SK-N-SH treated with all-trans-retinoic acid at 6 μM for 48 hours (cell line): ENCODE measurements at regions not wholly inside any gene's neighbourhood (a gene's known extent, or its start where the extent isn't known, plus 50 kb on each side); places are given as distances from the start of the nearest gene placed in this dataset.
"Not testable (repeated sequence)": the region's sequence is repeated elsewhere in the genome, so short reads cannot be mapped to it uniquely, and the experiment has no call there.

Experiments
- ATAC-seq: fragments of 200-7000 bp; cut with Tn5 transposase; 3 replicates; pipeline ENCODE4 v1.9.1; 2020; ENCODE audit warnings: mild to moderate bottlenecking, moderate library complexity
- ARNTL ChIP-seq: fragments of 450-650 bp; formaldehyde crosslinking; IDR thresholded peaks from 2 replicates; pipeline ENCODE4 v1.5.0; 2020; ENCODE audit warnings: low read depth, mild to moderate bottlenecking, moderate library complexity, borderline replicate concordance
- BACH2 ChIP-seq: fragments of 250-450 bp; sonication (Bioruptor Pico); IDR thresholded peaks from 2 replicates; pipeline ENCODE4 v1.9.0; 2021; ENCODE audit warnings: mild to moderate bottlenecking, borderline replicate concordance
- CSDC2 ChIP-seq: fragments of 250-450 bp; sonication (Bioruptor Pico); IDR thresholded peaks from 2 replicates; pipeline ENCODE4 v1.5.0; 2020; ENCODE audit warnings: mild to moderate bottlenecking, moderate library complexity
- ESRRG ChIP-seq: fragments of 250-450 bp; sonication (Bioruptor Pico); IDR thresholded peaks from 2 replicates; pipeline ENCODE4 v1.6.1; 2021; ENCODE audit warnings: mild to moderate bottlenecking
- GLIS3 ChIP-seq: fragments of 250-450 bp; sonication (Bioruptor Pico); IDR thresholded peaks from 2 replicates; pipeline ENCODE4 v1.5.0; 2020; ENCODE audit warnings: mild to moderate bottlenecking, moderate library complexity
- ISL1 ChIP-seq: fragments of 250-450 bp; sonication (Bioruptor Pico); IDR thresholded peaks from 2 replicates; pipeline ENCODE4 v2.1.2; 2022; ENCODE audit warnings: mild to moderate bottlenecking, moderate library complexity
- OSR1 ChIP-seq: fragments of 250-450 bp; sonication (Bioruptor Pico); IDR thresholded peaks from 2 replicates; pipeline ENCODE4 v1.8.0; 2022; ENCODE audit warnings: moderate library complexity, mild to moderate bottlenecking, inconsistent platforms
- PPARA ChIP-seq: fragments of 250-450 bp; sonication (Bioruptor Pico); IDR thresholded peaks from 2 replicates; pipeline ENCODE4 v1.5.0; 2020; ENCODE audit warnings: mild to moderate bottlenecking, borderline replicate concordance
- RARB ChIP-seq: fragments of 250-450 bp; sonication (Bioruptor Pico); IDR thresholded peaks from 2 replicates; pipeline ENCODE4 v1.8.0; 2021; ENCODE audit warnings: mild to moderate bottlenecking, moderate library complexity
- SNAI2 ChIP-seq: fragments of 250-450 bp; sonication (Bioruptor Pico); IDR thresholded peaks from 2 replicates; pipeline ENCODE4 v1.5.0; 2020; ENCODE audit warnings: mild to moderate bottlenecking, moderate library complexity
- TCF4 ChIP-seq: fragments of 250-450 bp; sonication (Bioruptor Pico); IDR thresholded peaks from 2 replicates; pipeline ENCODE4 v1.8.0; 2021; ENCODE audit warnings: mild to moderate bottlenecking, moderate library complexity, borderline replicate concordance
- TOX ChIP-seq: fragments of 250-450 bp; sonication (Bioruptor Pico); IDR thresholded peaks from 2 replicates; pipeline ENCODE4 v1.8.0; 2021; ENCODE audit warnings: mild to moderate bottlenecking, moderate library complexity, borderline replicate concordance
- ZC3H10 ChIP-seq: fragments of 250-450 bp; sonication (Bioruptor Pico); IDR thresholded peaks from 2 replicates; pipeline ENCODE4 v1.5.1; 2021; ENCODE audit warnings: mild to moderate bottlenecking, moderate library complexity
- ZFP3 ChIP-seq: fragments of 250-450 bp; sonication (Bioruptor Pico); IDR thresholded peaks from 2 replicates; pipeline ENCODE4 v1.5.0; 2020; ENCODE audit warnings: mild to moderate bottlenecking, moderate library complexity
- ZFP30 ChIP-seq: fragments of 450-650 bp; formaldehyde crosslinking; IDR thresholded peaks from 2 replicates; pipeline ENCODE4 v1.5.0; 2022; ENCODE audit warnings: mild to moderate bottlenecking, moderate library complexity
- ZNF565 ChIP-seq: fragments of 450-650 bp; formaldehyde crosslinking; conservative IDR thresholded peaks from 2 replicates; pipeline ENCODE4 v1.5.0; 2020; ENCODE audit warnings: low read depth, mild to moderate bottlenecking, moderate library complexity
- ZNF70 ChIP-seq: fragments of 450-650 bp; formaldehyde crosslinking; IDR thresholded peaks from 2 replicates; pipeline ENCODE4 v1.5.0; 2020; ENCODE audit warnings: mild to moderate bottlenecking, moderate library complexity
- ZNF8 ChIP-seq: fragments of 450-650 bp; formaldehyde crosslinking; IDR thresholded peaks from 2 replicates; pipeline ENCODE4 v1.5.0; 2020; ENCODE audit warnings: mild to moderate bottlenecking, moderate library complexity
- TF ChIP-seq, protein P1 (sequence below): fragments of 250-450 bp; sonication (Bioruptor Pico); IDR thresholded peaks from 2 replicates; pipeline ENCODE4 v1.8.0; 2020; ENCODE audit warnings: mild to moderate bottlenecking, moderate library complexity, borderline replicate concordance
- TF ChIP-seq, protein P2 (sequence below): fragments of 250-450 bp; sonication (Bioruptor Pico); IDR thresholded peaks from 2 replicates; pipeline ENCODE4 v1.5.1; 2021; ENCODE audit warnings: mild to moderate bottlenecking, moderate library complexity
- TF ChIP-seq, protein P3 (sequence below): fragments of 250-450 bp; sonication (Bioruptor Pico); IDR thresholded peaks from 2 replicates; pipeline ENCODE4 v1.5.0; 2020; ENCODE audit warnings: mild to moderate bottlenecking, moderate library complexity
- TF ChIP-seq, protein P4 (sequence below): fragments of 250-450 bp; sonication (Bioruptor Pico); IDR thresholded peaks from 2 replicates; pipeline ENCODE4 v1.5.1; 2020; ENCODE audit warnings: low read depth, mild to moderate bottlenecking, moderate library complexity
- TF ChIP-seq, protein P5 (sequence below): fragments of 250-450 bp; sonication (Bioruptor Pico); IDR thresholded peaks from 2 replicates; pipeline ENCODE4 v1.8.0; 2021; ENCODE audit warnings: low read depth, mild to moderate bottlenecking, moderate library complexity, borderline replicate concordance

DNA sequence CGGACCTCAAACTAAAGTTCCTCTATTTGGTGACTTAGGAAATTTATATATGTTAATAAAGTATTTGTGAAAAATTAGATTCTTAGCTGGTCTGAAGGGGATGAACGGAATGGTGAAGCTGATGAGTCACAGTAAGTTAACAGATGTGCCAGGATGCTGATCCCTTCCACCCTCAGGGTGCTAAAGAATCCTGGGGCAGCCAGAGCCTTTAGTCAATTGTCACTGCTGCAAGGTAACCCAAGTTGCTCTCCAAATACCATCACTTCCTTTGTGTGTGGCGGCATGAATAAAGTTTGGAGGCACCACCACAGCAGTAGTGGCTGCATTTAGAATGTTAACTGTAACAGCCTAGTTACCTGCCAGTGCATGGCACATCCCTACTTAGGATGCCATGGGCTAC, 222.6 kb upstream of the PPP1R3A start:
- ATAC-seq, result no peak
- TF ChIP-seq TCF4, result no peak
- TF ChIP-seq OSR1 (CRISPR knock-in tag), result no peak
- TF ChIP-seq PPARA (CRISPR knock-in tag), result no peak
- no peak for TF ChIP-seq CSDC2 (CRISPR knock-in tag)
- no peak for TF ChIP-seq ZNF70 (CRISPR knock-in tag)
- TF ChIP-seq, protein P1, sequence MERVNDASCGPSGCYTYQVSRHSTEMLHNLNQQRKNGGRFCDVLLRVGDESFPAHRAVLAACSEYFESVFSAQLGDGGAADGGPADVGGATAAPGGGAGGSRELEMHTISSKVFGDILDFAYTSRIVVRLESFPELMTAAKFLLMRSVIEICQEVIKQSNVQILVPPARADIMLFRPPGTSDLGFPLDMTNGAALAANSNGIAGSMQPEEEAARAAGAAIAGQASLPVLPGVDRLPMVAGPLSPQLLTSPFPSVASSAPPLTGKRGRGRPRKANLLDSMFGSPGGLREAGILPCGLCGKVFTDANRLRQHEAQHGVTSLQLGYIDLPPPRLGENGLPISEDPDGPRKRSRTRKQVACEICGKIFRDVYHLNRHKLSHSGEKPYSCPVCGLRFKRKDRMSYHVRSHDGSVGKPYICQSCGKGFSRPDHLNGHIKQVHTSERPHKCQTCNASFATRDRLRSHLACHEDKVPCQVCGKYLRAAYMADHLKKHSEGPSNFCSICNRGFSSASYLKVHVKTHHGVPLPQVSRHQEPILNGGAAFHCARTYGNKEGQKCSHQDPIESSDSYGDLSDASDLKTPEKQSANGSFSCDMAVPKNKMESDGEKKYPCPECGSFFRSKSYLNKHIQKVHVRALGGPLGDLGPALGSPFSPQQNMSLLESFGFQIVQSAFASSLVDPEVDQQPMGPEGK (CRISPR knock-in tag), result no peak
- TF ChIP-seq RARB, result no peak
- no peak for TF ChIP-seq ISL1
- no peak for TF ChIP-seq ARNTL (CRISPR knock-in tag)
- TF ChIP-seq ZFP30 (CRISPR knock-in tag), result no peak
- TF ChIP-seq, protein P2, sequence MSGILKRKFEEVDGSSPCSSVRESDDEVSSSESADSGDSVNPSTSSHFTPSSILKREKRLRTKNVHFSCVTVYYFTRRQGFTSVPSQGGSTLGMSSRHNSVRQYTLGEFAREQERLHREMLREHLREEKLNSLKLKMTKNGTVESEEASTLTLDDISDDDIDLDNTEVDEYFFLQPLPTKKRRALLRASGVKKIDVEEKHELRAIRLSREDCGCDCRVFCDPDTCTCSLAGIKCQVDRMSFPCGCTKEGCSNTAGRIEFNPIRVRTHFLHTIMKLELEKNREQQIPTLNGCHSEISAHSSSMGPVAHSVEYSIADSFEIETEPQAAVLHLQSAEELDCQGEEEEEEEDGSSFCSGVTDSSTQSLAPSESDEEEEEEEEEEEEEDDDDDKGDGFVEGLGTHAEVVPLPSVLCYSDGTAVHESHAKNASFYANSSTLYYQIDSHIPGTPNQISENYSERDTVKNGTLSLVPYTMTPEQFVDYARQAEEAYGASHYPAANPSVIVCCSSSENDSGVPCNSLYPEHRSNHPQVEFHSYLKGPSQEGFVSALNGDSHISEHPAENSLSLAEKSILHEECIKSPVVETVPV, result no peak
- TF ChIP-seq TOX (CRISPR knock-in tag), result no peak
- TF ChIP-seq ZNF8 (CRISPR knock-in tag), result no peak
- TF ChIP-seq ZFP3 (CRISPR knock-in tag), result no peak
- TF ChIP-seq, protein P3, sequence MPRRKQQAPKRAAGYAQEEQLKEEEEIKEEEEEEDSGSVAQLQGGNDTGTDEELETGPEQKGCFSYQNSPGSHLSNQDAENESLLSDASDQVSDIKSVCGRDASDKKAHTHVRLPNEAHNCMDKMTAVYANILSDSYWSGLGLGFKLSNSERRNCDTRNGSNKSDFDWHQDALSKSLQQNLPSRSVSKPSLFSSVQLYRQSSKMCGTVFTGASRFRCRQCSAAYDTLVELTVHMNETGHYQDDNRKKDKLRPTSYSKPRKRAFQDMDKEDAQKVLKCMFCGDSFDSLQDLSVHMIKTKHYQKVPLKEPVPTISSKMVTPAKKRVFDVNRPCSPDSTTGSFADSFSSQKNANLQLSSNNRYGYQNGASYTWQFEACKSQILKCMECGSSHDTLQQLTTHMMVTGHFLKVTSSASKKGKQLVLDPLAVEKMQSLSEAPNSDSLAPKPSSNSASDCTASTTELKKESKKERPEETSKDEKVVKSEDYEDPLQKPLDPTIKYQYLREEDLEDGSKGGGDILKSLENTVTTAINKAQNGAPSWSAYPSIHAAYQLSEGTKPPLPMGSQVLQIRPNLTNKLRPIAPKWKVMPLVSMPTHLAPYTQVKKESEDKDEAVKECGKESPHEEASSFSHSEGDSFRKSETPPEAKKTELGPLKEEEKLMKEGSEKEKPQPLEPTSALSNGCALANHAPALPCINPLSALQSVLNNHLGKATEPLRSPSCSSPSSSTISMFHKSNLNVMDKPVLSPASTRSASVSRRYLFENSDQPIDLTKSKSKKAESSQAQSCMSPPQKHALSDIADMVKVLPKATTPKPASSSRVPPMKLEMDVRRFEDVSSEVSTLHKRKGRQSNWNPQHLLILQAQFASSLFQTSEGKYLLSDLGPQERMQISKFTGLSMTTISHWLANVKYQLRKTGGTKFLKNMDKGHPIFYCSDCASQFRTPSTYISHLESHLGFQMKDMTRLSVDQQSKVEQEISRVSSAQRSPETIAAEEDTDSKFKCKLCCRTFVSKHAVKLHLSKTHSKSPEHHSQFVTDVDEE, result no peak
- no peak for TF ChIP-seq ESRRG
- no peak for TF ChIP-seq ZNF565 (CRISPR knock-in tag)
- no peak for TF ChIP-seq SNAI2 (CRISPR knock-in tag)
- TF ChIP-seq GLIS3 (CRISPR knock-in tag), result no peak
- no peak for TF ChIP-seq ZC3H10
- TF ChIP-seq, all 23 proteins: peak for 0

DNA sequence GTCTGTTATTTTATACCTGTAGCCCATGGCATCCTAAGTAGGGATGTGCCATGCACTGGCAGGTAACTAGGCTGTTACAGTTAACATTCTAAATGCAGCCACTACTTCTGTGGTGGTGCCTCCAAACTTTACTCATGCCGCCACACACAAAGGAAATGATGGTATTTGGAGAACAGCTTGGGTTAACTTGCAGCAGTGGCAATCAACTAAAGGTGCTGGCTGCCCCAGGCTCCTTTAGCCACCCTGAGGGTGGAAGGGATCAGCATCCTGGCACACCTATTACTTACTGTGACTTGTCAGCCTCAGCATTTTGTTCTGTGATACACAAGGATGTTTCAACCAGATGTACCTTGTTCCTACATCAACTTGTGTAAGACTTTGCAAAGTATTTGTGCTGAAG, 221.8 kb upstream of the PPP1R3A start:
- ATAC-seq, result no peak
- TF ChIP-seq, protein P4, sequence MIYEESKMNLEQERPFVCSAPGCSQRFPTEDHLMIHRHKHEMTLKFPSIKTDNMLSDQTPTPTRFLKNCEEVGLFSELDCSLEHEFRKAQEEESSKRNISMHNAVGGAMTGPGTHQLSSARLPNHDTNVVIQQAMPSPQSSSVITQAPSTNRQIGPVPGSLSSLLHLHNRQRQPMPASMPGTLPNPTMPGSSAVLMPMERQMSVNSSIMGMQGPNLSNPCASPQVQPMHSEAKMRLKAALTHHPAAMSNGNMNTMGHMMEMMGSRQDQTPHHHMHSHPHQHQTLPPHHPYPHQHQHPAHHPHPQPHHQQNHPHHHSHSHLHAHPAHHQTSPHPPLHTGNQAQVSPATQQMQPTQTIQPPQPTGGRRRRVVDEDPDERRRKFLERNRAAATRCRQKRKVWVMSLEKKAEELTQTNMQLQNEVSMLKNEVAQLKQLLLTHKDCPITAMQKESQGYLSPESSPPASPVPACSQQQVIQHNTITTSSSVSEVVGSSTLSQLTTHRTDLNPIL, result no peak
- TF ChIP-seq, protein P2, result no peak
- TF ChIP-seq ZFP3 (CRISPR knock-in tag) (no peak), ARNTL (CRISPR knock-in tag) (no peak), TCF4 (no peak), ISL1 (no peak), ZNF565 (CRISPR knock-in tag) (no peak), RARB (no peak), GLIS3 (CRISPR knock-in tag) (no peak), BACH2 (CRISPR knock-in tag) (no peak), ESRRG (no peak), CSDC2 (CRISPR knock-in tag) (no peak), PPARA (CRISPR knock-in tag) (no peak), ZNF70 (CRISPR knock-in tag) (no peak), TOX (CRISPR knock-in tag) (no peak), ZNF8 (CRISPR knock-in tag) (no peak), SNAI2 (CRISPR knock-in tag) (no peak), ZC3H10 (no peak)
- TF ChIP-seq, protein P1 (CRISPR knock-in tag), result no peak
- TF ChIP-seq, protein P5, sequence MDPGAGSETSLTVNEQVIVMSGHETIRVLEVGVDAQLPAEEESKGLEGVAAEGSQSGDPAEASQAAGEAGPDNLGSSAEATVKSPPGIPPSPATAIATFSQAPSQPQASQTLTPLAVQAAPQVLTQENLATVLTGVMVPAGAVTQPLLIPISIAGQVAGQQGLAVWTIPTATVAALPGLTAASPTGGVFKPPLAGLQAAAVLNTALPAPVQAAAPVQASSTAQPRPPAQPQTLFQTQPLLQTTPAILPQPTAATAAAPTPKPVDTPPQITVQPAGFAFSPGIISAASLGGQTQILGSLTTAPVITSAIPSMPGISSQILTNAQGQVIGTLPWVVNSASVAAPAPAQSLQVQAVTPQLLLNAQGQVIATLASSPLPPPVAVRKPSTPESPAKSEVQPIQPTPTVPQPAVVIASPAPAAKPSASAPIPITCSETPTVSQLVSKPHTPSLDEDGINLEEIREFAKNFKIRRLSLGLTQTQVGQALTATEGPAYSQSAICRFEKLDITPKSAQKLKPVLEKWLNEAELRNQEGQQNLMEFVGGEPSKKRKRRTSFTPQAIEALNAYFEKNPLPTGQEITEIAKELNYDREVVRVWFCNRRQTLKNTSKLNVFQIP (CRISPR knock-in tag), result no peak

DNA sequence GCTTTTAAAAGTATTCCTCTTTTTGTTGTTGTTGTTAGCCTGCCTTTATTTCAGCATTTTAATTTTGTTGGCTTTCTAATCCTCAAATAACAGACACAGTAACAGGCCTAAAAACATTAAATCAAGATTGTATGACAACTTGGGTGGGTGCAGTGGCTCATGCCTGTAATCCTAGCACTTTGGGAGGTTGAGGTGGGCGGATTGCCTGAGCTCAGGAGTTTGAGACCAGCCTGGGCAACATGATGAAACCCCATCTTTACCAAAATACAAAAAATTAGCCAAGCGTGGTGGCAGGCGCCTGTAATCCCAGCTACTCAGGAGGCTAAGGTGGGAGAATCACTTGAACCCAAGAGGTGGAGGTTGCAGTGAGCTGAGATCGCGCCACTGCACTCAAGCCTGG, 220.9 kb upstream of the PPP1R3A start:
- not testable (repeated sequence) for ATAC-seq
